IMR-90 (cell line): ENCODE measurements at regions not wholly inside any gene's neighbourhood (a gene's known extent, or its start where the extent isn't known, plus 50 kb on each side); places are given as distances from the start of the nearest gene placed in this dataset.

Experiments used
- BHLHE40 ChIP-seq: fragments of 150-350 bp; IDR thresholded peaks from 2 replicates; pipeline ENCODE4 v1.6.1; 2016; ENCODE audit warnings: mild to moderate bottlenecking, low read depth, low read length
- CEBPB ChIP-seq: IDR thresholded peaks from 2 replicates; pipeline ENCODE4 v1.6.1; 2012; ENCODE audit warnings: low read depth, low read length, improper control_type of control experiment
- CTCF ChIP-seq: conservative IDR thresholded peaks from 2 replicates; pipeline ENCODE4 v1.5.1; 2012; ENCODE audit warnings: mild to moderate bottlenecking, low read depth, low read length, improper control_type of control experiment
- MAZ ChIP-seq: IDR thresholded peaks from 2 replicates; pipeline ENCODE4 v1.6.1; 2012; ENCODE audit warnings: low read depth, mild to moderate bottlenecking, low read length, improper control_type of control experiment, moderate library complexity, borderline replicate concordance
- POLR2A ChIP-seq: IDR thresholded peaks from 2 replicates; pipeline ENCODE4 v1.6.1; 2012; ENCODE audit warnings: mild to moderate bottlenecking, low read depth, low read length
- RCOR1 ChIP-seq: IDR thresholded peaks from 2 replicates; pipeline ENCODE4 v1.6.1; 2012; ENCODE audit warnings: mild to moderate bottlenecking, low read length, improper control_type of control experiment; ENCODE audit not compliant: insufficient replicate concordance
- USF2 ChIP-seq: fragments of 150-350 bp; IDR thresholded peaks from 2 replicates; pipeline ENCODE4 v1.6.1; 2017; ENCODE audit warnings: mild to moderate bottlenecking, antibody characterized with exemption, low read length, low read depth
- TF ChIP-seq, protein P1 (sequence below): fragments of 150-350 bp; IDR thresholded peaks from 2 replicates; pipeline ENCODE4 v1.6.1; 2016; ENCODE audit warnings: low read depth, mild to moderate bottlenecking, low read length, moderate library complexity, borderline replicate concordance

GRCh38 chr16:9378876-9379275, 287.4 kb downstream of the HAPSTR1 start:
- TF ChIP-seq POLR2A = no peak
- no peak for TF ChIP-seq CEBPB
- no peak for TF ChIP-seq USF2
- TF ChIP-seq, protein P1, sequence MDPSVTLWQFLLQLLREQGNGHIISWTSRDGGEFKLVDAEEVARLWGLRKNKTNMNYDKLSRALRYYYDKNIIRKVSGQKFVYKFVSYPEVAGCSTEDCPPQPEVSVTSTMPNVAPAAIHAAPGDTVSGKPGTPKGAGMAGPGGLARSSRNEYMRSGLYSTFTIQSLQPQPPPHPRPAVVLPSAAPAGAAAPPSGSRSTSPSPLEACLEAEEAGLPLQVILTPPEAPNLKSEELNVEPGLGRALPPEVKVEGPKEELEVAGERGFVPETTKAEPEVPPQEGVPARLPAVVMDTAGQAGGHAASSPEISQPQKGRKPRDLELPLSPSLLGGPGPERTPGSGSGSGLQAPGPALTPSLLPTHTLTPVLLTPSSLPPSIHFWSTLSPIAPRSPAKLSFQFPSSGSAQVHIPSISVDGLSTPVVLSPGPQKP = no peak
- TF ChIP-seq MAZ = no peak
- TF ChIP-seq CTCF = no peak
- TF ChIP-seq RCOR1 = no peak
- no peak for TF ChIP-seq BHLHE40
